GM19455 (cell line): ENCODE measurements at regions not wholly inside any gene's neighbourhood (a gene's known extent, or its start where the extent isn't known, plus 50 kb on each side); places are given as distances from the start of the nearest gene placed in this dataset.

Experiments
- ATAC-seq: cut with Tn5 transposase; IDR thresholded peaks from one replicate; pipeline ENCODE4 v1.9.1; 2021; ENCODE audit not compliant: unreplicated experiment

DNA sequence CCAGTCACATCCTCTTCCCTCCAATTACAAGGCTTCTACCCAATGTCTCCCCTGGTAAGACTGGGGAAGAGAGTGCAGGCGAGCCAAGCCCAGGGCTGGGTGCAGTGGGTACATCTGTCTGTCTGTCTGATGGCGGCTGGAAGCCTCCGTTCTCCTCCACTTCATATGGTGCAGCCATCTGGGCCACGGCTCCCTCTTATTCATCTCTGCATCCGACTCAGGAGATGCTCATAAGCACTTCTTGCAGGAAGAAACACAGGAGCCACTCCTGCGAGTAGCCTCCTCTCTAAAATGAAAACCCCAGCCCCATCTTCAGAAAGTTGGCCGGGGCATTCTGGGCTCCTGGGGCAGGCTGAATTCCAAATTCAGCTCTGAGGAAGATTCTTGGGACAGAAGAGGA, 67.5 kb upstream of the SLC6A6 start:
- ATAC-seq: no peak

DNA sequence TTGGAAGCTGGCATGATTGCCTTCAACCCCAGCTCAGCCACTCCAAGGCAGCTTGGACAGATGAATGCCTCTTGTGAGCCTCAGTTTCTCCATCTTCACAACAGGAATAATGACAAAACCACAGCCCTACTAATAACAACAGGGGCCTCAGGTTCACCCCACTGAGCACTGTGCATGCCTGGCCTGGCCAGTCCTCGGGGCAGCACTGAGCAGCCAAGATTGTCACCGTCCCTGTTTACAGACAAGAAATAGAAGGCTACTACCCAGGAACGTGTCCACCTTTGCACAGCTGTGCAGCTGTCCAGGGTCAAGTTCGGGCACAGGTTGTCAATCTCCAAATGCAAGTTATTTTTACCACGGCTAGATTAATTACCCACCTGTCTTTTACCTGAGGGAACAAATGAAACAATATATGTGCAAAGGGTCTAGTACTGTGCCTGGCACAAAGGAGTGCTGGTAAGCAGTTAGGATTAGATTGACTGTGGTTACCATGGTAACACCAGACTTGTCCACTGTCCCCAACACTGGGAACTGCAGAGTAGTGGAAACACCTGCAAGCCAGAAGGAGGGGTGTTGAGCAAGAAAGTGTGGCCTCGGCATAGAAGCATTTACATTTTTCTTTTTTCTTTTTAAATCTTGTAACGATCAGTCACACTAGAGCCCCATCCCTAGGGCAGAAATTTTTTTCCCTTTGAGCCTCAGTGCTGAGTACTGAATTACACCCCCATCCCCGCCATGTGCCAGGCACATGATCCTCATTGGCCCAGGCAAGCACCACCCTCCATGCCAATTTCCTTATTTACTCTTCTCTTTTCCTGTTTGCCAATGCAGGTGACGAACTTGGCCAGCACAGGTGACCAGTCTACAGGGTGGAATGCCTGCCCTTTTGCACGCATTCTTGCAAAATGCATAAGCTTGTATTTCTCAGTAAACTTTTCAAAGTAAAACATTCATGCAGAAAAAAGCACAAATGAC, 66.3 kb upstream of the SLC6A6 start:
- no peak for ATAC-seq

DNA sequence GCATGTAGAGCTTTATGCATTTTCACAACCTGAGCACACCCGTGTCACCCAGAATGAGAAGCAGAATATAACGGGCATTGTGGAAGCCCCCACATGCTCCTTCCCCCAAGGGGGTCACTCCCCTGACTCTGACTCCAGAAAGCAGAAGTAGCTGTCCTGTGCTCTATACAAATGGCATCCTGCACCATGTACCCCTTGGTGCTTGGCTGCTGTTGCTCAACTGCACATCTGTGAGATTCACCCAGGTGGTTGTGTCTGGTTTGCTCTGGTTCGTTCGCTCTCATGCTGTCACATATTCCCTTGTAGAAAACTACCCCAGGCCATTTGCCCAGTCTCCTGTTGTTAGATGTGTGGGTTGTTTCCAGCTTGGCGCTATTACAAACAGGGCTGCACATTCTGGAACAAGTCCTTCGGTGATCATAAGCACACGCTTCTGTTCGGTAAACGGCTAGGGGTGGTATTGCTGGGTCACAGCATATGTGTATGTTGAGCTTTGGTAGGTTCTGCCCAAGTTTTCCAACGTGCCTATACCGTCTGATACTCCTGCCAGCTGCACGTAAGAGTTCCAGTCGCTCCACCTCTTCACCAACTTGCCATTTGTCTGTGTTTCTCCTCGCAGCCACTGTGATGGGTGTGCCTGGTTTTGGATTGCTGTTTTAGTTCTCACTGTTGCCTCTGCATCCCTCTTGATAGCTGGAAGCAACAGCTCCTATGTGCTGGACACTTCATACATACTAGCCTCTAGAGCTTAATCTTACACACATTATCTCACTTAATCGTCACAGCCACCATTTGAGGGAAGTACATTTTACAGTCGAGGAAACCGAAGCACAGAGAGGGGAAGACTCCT, 65.4 kb upstream of the SLC6A6 start:
- no peak for ATAC-seq

DNA sequence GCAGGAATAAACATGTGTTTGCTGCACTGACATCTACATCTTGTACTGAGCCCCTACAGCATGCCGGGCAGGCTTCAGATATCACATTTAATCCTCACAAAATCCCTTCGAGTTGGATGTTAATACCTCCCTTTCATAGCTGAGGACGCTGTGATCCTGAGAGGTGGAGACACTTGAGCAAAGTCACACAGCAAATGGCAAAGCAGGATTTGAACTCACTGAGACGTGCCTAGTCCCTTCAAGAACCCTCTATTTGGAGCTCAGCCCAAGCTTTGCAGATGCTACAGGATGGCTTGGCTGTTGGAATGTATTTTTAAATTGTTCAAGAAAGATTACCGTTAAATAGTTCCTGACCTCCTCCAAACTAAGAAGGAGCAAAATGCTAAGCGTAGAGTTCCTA, 64.6 kb upstream of the SLC6A6 start:
- no peak for ATAC-seq

DNA sequence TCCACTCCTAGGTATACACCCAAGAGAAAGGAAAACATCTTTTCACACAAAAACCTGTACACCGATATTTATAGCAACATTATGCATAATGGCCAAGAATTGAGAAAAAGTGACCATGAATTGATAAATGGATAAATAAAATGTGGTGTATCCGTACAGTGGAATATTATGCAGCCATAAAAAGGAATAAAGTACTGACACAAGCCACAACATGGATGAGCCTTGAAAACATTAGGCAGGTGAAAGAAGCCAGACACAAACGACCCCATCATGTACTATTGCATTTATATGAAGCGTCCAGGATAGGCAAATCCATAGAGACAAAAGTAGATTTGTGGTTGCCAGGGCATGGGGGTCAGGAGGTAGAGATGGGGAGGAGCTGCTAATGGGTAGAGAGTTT, 64.2 kb upstream of the SLC6A6 start:
- no peak for ATAC-seq

DNA sequence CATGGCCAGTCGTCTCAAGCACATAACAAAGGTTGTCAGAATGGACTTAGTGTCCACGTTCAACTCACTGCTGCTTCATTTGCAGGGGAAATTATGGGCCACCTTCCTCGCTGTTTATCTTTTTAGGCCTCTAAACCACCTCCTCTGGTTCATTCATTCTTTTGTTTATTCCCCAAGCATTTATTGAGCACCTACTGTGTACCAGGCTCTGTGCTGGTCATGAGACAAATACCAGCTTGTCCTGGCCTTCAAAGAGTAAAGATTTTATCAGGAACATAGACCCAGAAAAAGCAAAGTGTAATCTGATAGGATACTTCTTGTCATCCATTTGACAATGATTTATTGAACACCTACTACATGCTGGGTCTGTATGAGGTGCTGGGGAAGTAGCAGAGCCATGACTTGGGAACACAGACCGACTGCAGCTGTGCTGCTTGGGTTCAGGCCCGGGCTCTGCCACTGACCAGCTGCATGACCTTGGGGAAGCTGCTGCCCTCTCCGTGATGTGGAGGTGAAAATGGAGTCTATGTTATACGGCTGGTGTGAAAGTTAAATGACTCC, 63.4 kb upstream of the SLC6A6 start:
- ATAC-seq: no peak

DNA sequence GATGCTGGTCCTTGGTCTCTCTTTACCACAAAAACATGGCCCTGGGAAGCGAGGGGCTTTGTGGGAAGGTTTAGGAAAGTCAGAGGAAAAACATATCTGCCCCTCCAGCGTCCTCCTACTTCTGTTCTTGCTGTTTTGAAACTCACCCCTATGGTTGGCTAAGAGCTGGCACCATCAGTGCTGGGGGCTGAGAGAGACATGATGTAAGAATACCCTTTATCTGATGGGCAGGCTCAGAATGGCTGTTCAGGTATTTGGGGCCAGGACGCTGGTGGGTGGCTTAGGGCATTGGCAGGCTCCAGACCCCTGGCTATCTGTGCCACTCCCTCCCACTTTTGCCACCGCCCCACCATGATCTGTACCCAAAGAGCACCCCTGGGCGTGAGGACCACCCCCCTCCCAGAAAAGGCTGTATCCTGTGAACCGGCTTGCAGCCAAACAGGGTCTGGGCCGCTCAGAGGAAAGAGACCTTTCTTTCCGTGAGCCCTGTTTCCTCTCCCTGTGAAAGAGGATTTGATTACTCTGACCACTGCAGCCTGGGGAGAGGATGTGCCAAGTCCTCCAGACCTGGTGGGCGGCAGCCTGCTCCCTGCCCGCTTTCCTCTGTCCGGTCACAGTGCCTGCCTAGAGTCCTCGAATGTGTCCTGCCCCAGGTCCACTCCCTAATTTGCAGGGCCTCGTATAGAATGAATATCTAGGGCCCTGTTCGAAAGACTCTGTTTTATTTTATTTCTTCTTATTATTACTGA, 61.3 kb upstream of the SLC6A6 start:
- ATAC-seq: no peak

DNA sequence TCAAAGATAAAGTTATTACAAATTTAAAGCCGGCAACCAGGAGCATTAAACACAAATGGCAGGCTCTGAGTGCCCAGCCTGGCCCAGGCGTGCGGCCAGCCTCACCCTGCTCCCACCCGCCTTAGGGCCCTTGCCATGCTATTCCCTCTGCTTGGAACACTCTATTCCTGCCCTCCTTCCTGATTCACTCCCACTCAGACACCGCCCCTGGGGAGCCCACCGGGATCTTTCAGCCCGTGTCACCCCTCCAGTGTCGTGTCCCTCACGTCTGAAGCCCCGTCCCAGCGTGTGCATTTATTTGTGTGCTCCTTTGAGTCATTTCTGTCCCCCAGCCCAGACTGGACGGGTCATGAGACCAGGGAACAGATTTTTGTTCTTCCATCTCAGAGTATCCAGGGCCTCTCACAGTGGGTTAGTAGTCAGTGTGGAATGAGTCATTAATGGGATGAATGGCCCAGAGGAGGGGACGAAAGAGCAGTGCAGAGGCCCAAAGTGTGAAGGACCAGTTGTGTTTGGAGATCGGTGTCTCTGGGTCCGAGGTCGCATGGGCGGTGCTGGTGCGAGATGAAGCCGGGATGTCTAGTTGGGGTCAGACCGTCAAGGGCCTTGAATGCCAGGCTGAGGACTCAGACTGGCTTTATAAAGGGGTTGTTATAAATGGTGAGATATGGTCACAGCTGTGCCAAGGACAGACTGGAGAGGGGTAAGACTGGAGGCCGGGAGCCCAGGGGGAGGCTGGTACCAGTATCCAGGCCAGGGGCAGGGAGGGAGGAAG, 58.9 kb upstream of the SLC6A6 start:
- ATAC-seq: no peak

DNA sequence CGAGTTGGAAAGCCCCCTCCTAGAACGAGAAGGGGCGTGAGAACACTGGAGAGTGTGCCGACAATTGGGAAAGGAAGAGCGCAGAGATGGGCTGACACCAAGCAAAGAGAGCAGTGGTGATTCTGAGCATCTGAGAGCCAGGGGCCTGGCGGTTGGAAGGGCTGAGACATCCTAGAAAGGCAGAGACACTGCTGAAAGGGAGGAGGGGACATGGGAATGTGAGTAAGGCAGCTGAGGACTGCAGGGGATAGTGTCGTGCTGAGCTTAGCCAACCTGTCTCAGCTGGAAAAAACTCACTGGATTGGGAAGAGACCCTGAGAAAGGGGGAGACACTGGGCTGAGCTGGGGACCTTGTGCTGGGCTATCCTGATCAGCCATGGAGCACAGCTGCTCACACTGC, 58.1 kb upstream of the SLC6A6 start:
- ATAC-seq: no peak

DNA sequence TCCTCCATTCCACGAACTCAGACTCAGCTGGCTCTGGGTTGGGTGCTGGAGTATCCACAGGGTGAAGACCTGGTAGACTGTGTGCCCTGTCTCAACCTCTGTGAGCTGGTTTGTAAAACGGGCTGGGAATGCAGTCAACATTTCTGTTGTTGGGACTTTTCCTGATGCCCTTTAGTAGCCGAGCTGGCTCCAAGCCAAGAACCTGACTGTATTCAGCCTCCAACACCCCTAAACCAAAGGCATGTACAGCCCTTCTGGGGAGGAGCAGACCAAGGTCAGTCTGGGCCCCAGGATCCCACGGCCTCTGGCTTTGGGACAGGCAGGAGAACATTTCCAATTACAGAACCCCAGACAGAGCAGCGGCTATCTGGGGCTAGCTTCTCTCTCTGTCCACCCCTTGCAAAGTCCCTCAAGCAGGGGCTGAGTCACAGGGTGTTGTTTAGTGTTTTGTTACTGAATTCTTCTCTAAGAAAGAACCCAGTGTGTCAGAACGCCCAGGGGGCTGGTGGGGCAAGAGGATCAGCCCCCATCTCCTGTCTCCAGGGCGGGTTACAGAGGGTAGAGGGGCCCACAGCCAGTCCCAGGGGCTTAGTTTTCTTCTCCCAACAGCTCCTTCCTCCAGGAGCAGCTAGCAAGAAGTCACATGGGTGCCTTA, 56.8 kb upstream of the SLC6A6 start:
- ATAC-seq: no peak

DNA sequence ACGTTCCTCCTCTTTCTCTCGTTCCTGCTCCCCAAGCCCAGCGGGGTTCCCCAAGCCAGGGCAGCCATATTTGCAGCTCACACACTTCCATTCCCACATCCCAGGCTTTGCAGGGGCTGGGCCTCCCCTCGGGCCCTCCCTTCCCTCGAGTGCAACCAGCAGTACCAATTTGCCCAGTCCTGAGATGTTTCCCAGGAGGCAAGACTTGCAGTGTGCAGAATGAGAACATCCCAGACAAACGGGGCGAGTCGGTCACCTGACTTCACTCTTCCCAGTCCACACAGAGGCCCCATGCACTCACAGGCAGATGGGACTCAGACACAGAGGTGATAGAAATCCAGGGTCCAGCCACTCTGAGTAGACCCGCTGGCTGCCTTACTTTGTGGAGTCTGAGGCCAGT, 56.2 kb upstream of the SLC6A6 start:
- no peak for ATAC-seq

DNA sequence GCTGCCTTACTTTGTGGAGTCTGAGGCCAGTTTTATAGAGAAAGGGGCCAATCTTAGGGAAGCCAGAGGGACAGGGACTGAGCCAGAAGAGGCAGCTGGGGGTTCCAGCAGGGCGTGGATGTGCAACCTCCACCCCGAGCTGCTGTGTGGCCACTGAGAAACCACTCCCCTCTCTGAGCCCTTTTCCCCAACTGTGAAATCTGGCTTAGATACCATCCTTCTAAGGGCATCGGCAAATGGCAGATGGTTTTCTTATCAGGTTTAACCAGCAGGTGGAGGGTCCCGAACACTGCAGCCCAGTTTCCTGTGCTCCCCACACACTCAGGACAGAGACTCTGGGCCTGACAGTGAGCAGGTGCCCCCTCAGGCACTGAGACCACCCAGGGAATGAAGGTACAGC, 55.8 kb upstream of the SLC6A6 start:
- ATAC-seq: no peak

DNA sequence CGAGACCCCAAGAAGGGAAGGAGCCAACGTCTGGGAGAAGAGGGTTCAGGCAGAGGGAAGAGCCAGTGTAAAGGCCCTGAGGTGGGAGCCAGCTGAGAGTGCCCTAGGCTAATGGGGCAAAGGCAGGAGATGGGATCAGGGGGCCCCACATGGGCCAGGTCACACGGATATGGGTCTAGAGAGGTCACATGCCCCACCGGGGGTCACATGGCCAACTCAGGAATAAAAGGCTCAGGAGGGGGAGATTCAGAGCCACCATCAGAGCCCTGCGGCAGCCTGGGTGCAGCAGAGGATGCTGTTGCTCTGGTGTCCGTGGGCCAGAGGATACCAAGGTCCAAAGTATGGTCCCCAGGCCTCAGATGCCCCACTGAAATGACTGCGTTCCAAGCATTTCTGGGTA, 55.3 kb upstream of the SLC6A6 start:
- ATAC-seq: no peak

DNA sequence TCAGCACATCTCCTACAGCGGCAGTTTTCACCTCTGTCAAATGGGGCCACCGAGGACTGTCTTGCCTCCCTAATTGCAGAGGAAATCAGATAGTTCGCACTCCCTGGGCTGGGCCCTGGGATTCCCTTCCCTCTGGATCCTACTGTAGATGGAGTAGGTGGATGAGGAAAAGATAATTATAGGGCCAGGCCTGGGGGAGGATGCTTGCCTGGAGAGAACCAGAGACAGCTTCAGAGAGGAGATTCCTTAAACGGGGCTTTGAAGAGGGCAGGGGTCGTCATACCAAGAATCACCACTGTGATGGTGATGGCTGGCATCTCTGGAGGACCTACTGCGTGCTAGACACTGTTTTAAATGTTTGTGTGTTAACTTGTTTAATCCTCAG, 50.8 kb upstream of the SLC6A6 start:
- ATAC-seq: no peak

DNA sequence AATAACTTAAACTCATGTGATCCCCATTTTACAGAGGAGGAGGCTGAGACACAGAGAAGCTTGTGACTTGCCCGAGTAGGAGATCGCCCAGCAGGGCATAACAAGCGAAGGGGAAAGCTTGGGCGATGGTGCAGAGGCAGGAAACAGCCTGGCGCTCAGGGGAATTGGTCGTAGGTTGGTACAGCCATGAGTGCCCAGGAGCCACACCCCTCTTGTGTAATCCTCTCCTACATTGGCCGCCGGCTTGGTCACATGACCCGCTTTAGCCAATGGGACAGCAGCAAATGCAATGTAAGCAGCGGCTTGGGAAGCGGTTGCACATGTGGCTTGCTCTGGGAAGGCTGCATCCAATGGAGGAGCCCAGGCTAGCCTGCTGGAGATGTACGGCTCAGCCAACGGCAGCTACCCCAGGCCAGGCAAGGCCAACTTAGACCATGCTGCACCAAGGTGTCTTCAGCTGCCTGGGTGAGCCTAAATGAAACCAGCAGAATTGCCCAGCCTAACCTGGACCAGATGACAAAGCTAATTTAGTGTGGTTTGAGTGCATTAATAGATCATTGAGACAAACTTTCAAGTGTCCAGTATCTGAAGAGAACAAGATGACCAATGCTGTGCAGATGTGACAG, 50.3 kb upstream of the SLC6A6 start:
- ATAC-seq: peak; percentile 61
